ENCODE measurements at regions not wholly inside any gene's neighbourhood (a gene's known extent, or its start where the extent isn't known, plus 50 kb on each side); places are given as distances from the start of the nearest gene placed in this dataset.
A peak's percentile ranks its signal among the peaks of the same experiment; 100 is the strongest.
"Not testable (repeated sequence)": the region's sequence is repeated elsewhere in the genome, so short reads cannot be mapped to it uniquely, and the experiment has no call there.

GRCh38 chrY:18599606-18600005 lies 53.1 kb downstream of the HSFY1 start:
- DNase-seq (ENCODE audit: low read depth) = not testable (repeated sequence)

- DNase-seq (ENCODE audit: low read depth) = not testable (repeated sequence)
These were observed 54.8 kb downstream of the HSFY1 start for GRCh38 chrY:18601287-18601686.

- not testable (repeated sequence) for DNase-seq (ENCODE audit: low read depth)
These were observed 59.7 kb downstream of the HSFY1 start for GRCh38 chrY:18606251-18606650.

- DNase-seq (ENCODE audit: low read depth) = not testable (repeated sequence)
These were observed 61.7 kb downstream of the HSFY1 start for GRCh38 chrY:18608205-18608604.

- DNase-seq (ENCODE audit: low read depth) = not testable (repeated sequence)
These were observed 69.3 kb downstream of the HSFY1 start for GRCh38 chrY:18615809-18616208.

GRCh38 chrY:18629805-18630516 lies 83.4 kb downstream of the HSFY1 start:
- DNase-seq (ENCODE audit: low read depth) = not testable (repeated sequence)

- not testable (repeated sequence) for DNase-seq (ENCODE audit: low read depth)
These were observed 84.1 kb downstream of the HSFY1 start for GRCh38 chrY:18630571-18630970.

GRCh38 chrY:18631610-18632009 lies 85.1 kb downstream of the HSFY1 start:
- not testable (repeated sequence) for DNase-seq (ENCODE audit: low read depth)

GRCh38 chrY:18650746-18651145 lies 104.2 kb downstream of the HSFY1 start:
- no peak for DNase-seq (ENCODE audit: low read depth)

GRCh38 chrY:18664559-18664958 lies 109.0 kb downstream of the HSFY2 start:
- DNase-seq (ENCODE audit: low read depth) = no peak

- peak; percentile 1 for DNase-seq (ENCODE audit: low read depth)
These were observed 103.7 kb downstream of the HSFY2 start for GRCh38 chrY:18669790-18670189.

- no peak for DNase-seq (ENCODE audit: low read depth)
These were observed 101.6 kb downstream of the HSFY2 start for GRCh38 chrY:18671970-18672369.

GRCh38 chrY:18686027-18686426 lies 87.5 kb downstream of the HSFY2 start:
- not testable (repeated sequence) for DNase-seq (ENCODE audit: low read depth)

- DNase-seq (ENCODE audit: low read depth) = not testable (repeated sequence)
These were observed 85.2 kb downstream of the HSFY2 start for GRCh38 chrY:18688362-18688761.

- not testable (repeated sequence) for DNase-seq (ENCODE audit: low read depth)
These were observed 84.1 kb downstream of the HSFY2 start for GRCh38 chrY:18689420-18689819.

GRCh38 chrY:18689890-18690593 lies 83.5 kb downstream of the HSFY2 start:
- not testable (repeated sequence) for DNase-seq (ENCODE audit: low read depth)

- not testable (repeated sequence) for DNase-seq (ENCODE audit: low read depth)
These were observed 76.7 kb downstream of the HSFY2 start for GRCh38 chrY:18696788-18697187.

- DNase-seq (ENCODE audit: low read depth) = not testable (repeated sequence)
These were observed 69.3 kb downstream of the HSFY2 start for GRCh38 chrY:18704198-18704597.

- not testable (repeated sequence) for DNase-seq (ENCODE audit: low read depth)
These were observed 61.8 kb downstream of the HSFY2 start for GRCh38 chrY:18711785-18712184.

GRCh38 chrY:18713760-18714159 lies 59.8 kb downstream of the HSFY2 start:
- DNase-seq (ENCODE audit: low read depth) = not testable (repeated sequence)

- DNase-seq (ENCODE audit: low read depth) = not testable (repeated sequence)
These were observed 54.8 kb downstream of the HSFY2 start for GRCh38 chrY:18718714-18719113.

- not testable (repeated sequence) for DNase-seq (ENCODE audit: low read depth)
These were observed 53.1 kb downstream of the HSFY2 start for GRCh38 chrY:18720395-18720794.
